ENCODE measurements at regions not wholly inside any gene's neighbourhood (a gene's known extent, or its start where the extent isn't known, plus 50 kb on each side); places are given as distances from the start of the nearest gene placed in this dataset.

GRCh38 chr21:15193937-15194336 is 129.1 kb upstream of the NRIP1 start:
- TF ChIP-seq CTCF (conservative IDR thresholded peaks at IDR 0.05): no peak
- TF ChIP-seq ZFX (IDR thresholded peaks at IDR 0.05): no peak

All from C4-2B (cell line).